ENCODE measurements at regions not wholly inside any gene's neighbourhood (a gene's known extent, or its start where the extent isn't known, plus 50 kb on each side); places are given as distances from the start of the nearest gene placed in this dataset.

DNA sequence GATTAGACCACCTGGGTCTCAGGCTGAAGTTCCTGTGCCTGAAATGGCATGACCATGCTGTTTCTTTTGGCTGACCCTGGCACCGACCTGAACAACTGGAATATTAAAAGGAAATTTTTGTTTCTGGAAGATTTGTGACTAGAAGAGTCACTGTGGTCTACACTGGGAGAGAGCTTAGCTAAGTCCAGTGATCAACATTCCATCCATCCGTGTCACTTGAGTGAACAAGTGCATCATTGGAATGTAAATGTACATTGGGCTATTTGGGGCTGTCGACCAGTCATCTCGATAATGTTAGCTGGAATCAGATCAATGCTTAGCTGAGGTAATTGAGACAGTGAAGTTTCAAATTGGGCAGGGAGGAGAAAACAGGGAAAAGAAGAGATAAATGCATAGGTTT, 95.4 kb upstream of the CCDC85A start:
- no peak overlapping the region for H3K4me3 Mint-ChIP-seq (ENCODE audit: unreplicated experiment)
- H3K4me1 Mint-ChIP-seq (ENCODE audit: low read depth, unreplicated experiment): peaks cover 14% of the 10 kb centered on the region
- peaks cover 3% of the 10 kb centered on the region for H3K9me3 Mint-ChIP-seq (ENCODE audit: unreplicated experiment)
- H3K27ac Mint-ChIP-seq (ENCODE audit: unreplicated experiment): no peak overlapping the region
- H3K27me3 Mint-ChIP-seq (ENCODE audit: unreplicated experiment): peaks cover 2% of the 10 kb centered on the region
- no peaks in the 10 kb centered on the region for H3K36me3 Mint-ChIP-seq (ENCODE audit: unreplicated experiment)
- TF ChIP-seq, protein P1, sequence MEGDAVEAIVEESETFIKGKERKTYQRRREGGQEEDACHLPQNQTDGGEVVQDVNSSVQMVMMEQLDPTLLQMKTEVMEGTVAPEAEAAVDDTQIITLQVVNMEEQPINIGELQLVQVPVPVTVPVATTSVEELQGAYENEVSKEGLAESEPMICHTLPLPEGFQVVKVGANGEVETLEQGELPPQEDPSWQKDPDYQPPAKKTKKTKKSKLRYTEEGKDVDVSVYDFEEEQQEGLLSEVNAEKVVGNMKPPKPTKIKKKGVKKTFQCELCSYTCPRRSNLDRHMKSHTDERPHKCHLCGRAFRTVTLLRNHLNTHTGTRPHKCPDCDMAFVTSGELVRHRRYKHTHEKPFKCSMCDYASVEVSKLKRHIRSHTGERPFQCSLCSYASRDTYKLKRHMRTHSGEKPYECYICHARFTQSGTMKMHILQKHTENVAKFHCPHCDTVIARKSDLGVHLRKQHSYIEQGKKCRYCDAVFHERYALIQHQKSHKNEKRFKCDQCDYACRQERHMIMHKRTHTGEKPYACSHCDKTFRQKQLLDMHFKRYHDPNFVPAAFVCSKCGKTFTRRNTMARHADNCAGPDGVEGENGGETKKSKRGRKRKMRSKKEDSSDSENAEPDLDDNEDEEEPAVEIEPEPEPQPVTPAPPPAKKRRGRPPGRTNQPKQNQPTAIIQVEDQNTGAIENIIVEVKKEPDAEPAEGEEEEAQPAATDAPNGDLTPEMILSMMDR (IDR thresholded peaks at IDR 0.05; ENCODE audit: partially characterized antibody, unreplicated experiment): no peak
- no peak for DNase-seq

DNA sequence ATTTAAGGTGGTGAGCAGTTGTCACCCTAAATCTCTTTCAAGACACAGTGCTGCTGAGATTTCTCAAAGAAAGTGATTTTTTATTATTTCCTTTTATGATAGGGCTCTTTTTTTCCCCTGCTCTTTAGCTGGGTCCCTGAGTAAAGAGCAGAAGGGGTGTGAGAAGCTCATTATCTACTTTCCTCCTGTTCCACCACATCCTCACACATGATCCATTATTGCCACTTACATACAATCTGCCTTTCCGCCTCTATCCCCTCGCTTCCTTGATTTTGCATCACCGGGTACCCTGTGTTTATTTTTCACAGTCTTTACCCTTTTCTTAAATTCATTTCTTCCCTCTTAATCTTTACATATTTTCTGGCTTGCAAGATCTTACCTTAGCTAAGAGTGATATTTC, 93.9 kb upstream of the CCDC85A start:
- TF ChIP-seq, protein P1 (IDR thresholded peaks at IDR 0.05; ENCODE audit: partially characterized antibody, unreplicated experiment): no peak
- Mint-ChIP-seq H3K27me3 (ENCODE audit: unreplicated experiment) (no peaks in the 10 kb centered on the region), H3K4me1 (ENCODE audit: low read depth, unreplicated experiment) (peaks cover 14% of the 10 kb centered on the region), H3K4me3 (ENCODE audit: unreplicated experiment) (no peak overlapping the region), H3K27ac (ENCODE audit: unreplicated experiment) (no peak overlapping the region), H3K9me3 (ENCODE audit: unreplicated experiment) (peaks cover 8% of the 10 kb centered on the region), H3K36me3 (ENCODE audit: unreplicated experiment) (peaks cover 5% of the 10 kb centered on the region)
- DNase-seq: no peak

DNA sequence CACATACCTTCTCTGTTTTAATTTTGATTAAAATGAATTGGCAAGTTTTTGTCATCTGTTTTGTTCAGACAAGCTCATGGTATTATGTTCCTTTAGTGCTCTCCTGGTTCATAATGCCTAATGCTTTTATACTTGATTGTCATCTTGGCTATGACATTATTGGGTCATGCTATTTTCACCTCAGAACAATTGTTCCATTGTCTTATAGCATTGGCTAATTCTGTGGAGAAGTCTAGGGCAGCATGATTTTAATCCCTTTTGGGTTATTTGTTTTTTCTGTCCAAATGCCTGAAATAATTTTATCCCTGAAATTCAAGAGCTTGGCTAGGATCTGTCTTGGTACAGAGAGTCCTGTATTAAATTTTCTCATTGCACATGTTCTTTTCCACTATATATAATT, 83.8 kb upstream of the CCDC85A start:
- Mint-ChIP-seq H3K27ac (ENCODE audit: unreplicated experiment) (no peak overlapping the region), H3K27me3 (ENCODE audit: unreplicated experiment) (peaks cover 11% of the 10 kb centered on the region), H3K4me1 (ENCODE audit: low read depth, unreplicated experiment) (peaks cover 37% of the 10 kb centered on the region), H3K9me3 (ENCODE audit: unreplicated experiment) (peaks cover 18% of the 10 kb centered on the region), H3K36me3 (ENCODE audit: unreplicated experiment) (peaks cover under 1% of the 10 kb centered on the region), H3K4me3 (ENCODE audit: unreplicated experiment) (no peak overlapping the region)
- TF ChIP-seq, protein P1 (IDR thresholded peaks at IDR 0.05; ENCODE audit: partially characterized antibody, unreplicated experiment): no peak
- no peak for DNase-seq

DNA sequence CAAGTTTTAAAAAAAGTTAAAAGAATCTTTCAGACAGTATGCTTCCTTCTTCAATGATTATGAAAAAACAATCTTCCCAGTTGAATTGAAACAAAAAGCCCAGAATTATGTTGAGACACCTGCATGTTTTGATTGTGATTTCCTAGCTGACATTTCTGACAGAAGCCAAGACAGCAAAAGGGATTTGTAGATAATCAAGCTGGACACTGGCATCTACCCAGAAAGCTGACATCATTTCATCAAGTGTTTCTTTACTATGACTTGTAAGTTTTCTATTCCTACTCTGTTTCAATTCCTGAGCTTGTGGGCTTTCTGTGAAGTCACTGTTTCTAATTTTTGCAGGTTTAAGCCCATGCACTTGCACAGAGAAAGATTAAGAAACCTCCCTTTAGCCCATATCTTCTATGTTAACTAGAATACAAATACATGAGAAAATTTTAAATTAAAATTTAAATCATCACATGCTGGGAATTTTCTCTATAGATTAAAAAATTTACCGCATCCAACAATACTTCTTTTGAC, 82.9 kb upstream of the CCDC85A start:
- TF ChIP-seq, protein P1 (IDR thresholded peaks at IDR 0.05; ENCODE audit: partially characterized antibody, unreplicated experiment): no peak
- peaks cover 45% of the 10 kb centered on the region for H3K4me1 Mint-ChIP-seq (ENCODE audit: low read depth, unreplicated experiment)
- H3K27me3 Mint-ChIP-seq (ENCODE audit: unreplicated experiment): peaks cover 15% of the 10 kb centered on the region
- H3K36me3 Mint-ChIP-seq (ENCODE audit: unreplicated experiment): peaks cover 4% of the 10 kb centered on the region
- H3K27ac Mint-ChIP-seq (ENCODE audit: unreplicated experiment): no peak overlapping the region
- no peak for DNase-seq
- H3K4me3 Mint-ChIP-seq (ENCODE audit: unreplicated experiment): no peak overlapping the region
- peaks cover 23% of the 10 kb centered on the region for H3K9me3 Mint-ChIP-seq (ENCODE audit: unreplicated experiment)

DNA sequence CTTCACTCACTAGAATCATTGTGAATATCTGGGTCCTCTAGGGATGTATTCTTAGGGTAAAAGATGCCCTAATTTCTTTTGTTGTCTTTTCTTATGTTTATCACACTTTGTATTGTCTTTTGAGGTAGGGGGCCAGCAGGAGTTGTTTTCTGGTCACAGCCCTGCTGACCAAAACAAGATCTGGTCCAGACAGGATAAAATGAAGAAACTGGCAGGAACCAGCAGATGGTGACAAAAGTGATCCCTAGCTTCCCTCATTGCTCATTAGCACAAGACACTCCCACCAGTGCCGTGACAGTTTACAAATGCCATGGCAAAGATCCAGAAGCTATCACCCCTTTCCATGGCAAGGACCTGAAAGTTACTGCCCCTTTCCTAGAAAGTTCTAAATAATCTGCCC, 81.7 kb upstream of the CCDC85A start:
- TF ChIP-seq, protein P1 (IDR thresholded peaks at IDR 0.05; ENCODE audit: partially characterized antibody, unreplicated experiment): no peak
- peaks cover 15% of the 10 kb centered on the region for H3K27me3 Mint-ChIP-seq (ENCODE audit: unreplicated experiment)
- no peak for DNase-seq
- H3K27ac Mint-ChIP-seq (ENCODE audit: unreplicated experiment): peak overlapping the region; percentile 76
- peaks cover 51% of the 10 kb centered on the region for H3K4me1 Mint-ChIP-seq (ENCODE audit: low read depth, unreplicated experiment)
- peak overlapping the region; percentile 6 for H3K4me3 Mint-ChIP-seq (ENCODE audit: unreplicated experiment)
- peaks cover 23% of the 10 kb centered on the region for H3K9me3 Mint-ChIP-seq (ENCODE audit: unreplicated experiment)
- peaks cover 4% of the 10 kb centered on the region for H3K36me3 Mint-ChIP-seq (ENCODE audit: unreplicated experiment)

Measured in glutamatergic neuron (in vitro differentiated cells).